ENCODE measurements at regions not wholly inside any gene's neighbourhood (a gene's known extent, or its start where the extent isn't known, plus 50 kb on each side); places are given as distances from the start of the nearest gene placed in this dataset.

DNA sequence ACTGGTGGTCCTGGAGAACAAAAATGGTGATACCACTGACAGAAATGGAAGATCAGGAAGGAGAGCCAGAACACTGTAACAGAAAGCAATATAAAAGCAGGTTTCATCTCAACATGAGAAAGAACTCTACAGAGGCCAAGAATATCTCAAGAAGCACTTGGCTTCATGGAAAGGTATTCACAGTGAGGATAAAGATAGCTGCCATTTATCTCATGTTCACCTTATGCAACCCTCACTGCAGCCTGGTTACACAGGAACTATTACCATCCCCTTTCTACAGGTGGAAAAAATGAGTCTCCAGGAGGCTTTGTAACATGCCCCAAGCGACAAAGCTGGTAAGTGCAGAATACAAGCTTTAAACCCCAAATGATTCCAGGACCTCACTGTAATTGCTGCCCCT lies 606.1 kb upstream of the CADM1 start:
- H3K36me3 ChIP-seq = no peaks in the 10 kb centered on the region
- no peak overlapping the region for H3K27ac ChIP-seq
- no peak for TF ChIP-seq POLR2A (IDR thresholded peaks at IDR 0.05)
- TF ChIP-seq, protein P1, sequence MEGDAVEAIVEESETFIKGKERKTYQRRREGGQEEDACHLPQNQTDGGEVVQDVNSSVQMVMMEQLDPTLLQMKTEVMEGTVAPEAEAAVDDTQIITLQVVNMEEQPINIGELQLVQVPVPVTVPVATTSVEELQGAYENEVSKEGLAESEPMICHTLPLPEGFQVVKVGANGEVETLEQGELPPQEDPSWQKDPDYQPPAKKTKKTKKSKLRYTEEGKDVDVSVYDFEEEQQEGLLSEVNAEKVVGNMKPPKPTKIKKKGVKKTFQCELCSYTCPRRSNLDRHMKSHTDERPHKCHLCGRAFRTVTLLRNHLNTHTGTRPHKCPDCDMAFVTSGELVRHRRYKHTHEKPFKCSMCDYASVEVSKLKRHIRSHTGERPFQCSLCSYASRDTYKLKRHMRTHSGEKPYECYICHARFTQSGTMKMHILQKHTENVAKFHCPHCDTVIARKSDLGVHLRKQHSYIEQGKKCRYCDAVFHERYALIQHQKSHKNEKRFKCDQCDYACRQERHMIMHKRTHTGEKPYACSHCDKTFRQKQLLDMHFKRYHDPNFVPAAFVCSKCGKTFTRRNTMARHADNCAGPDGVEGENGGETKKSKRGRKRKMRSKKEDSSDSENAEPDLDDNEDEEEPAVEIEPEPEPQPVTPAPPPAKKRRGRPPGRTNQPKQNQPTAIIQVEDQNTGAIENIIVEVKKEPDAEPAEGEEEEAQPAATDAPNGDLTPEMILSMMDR (IDR thresholded peaks at IDR 0.05) = no peak
- H3K27me3 ChIP-seq = peaks cover 0 to 3% (median 0%) of the 10 kb centered on the region in 4 donors
- peaks cover 0 to 5% (median 3%) of the 10 kb centered on the region in 3 donors for H3K4me1 ChIP-seq
- H3K4me3 ChIP-seq = no peak overlapping the region
- DNase-seq = no peak
- 83 to 93% methylated on average over 1 of the region's 1 CpG for WGBS, 2 donors
- peaks cover 0 to 8% (median 0%) of the 10 kb centered on the region in 3 donors for H3K9me3 ChIP-seq
- intact Hi-C loops (cut with DNase I) = no loop called here

DNA sequence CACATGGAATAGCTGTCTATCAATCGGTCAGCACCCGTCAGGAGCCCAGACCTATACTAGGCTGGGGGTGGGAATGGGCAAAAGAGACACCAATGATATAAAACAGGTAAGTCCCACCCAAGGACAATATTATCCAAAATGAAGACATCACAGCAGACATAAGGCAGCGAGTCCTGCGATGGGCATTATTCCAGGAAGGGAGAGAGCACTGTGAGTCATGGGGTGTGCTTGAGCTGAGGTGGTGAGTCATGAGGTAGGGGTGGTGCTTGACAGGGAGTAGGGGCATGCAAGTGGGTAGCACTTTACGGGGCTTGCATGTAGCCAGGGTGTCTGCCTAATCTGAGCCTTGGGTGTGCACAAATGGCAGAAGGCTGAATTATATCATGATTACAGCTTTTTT lies 605.0 kb upstream of the CADM1 start:
- peaks cover 0 to 5% (median 3%) of the 10 kb centered on the region in 3 donors for H3K4me1 ChIP-seq
- no peak for TF ChIP-seq POLR2A (IDR thresholded peaks at IDR 0.05)
- TF ChIP-seq, protein P1 (IDR thresholded peaks at IDR 0.05) = no peak
- WGBS, 2 donors = 50 to 57% methylated on average over 5 of the region's 5 CpGs
- H3K9me3 ChIP-seq = peaks cover 0 to 8% (median 0%) of the 10 kb centered on the region in 3 donors
- DNase-seq = no peak
- H3K27me3 ChIP-seq = peaks cover 0 to 3% (median 0%) of the 10 kb centered on the region in 4 donors
- H3K27ac ChIP-seq = no peak overlapping the region
- no peak overlapping the region for H3K4me3 ChIP-seq
- H3K36me3 ChIP-seq = no peaks in the 10 kb centered on the region
- intact Hi-C loops (cut with DNase I) = no loop called here

DNA sequence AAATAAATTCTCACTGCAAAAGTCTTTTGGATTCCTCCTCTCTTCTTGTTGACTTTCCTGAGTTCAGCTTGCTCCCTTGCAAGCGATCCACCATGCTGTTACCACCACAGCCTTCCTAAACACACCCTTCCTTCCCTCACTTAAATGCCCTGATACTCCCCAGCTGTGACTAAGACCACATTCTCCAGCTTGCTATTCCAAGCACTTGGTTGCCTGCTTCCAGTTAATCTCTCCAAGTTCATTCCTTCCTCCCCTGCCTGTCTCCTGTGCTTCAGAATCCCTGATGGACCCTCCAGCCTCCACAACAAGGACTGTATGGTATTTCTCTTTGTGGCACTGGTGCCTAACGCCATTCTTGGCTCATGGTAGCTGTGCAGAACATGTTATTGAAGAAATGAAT lies 603.9 kb upstream of the CADM1 start:
- DNase-seq = no peak
- intact Hi-C loops (cut with DNase I) = no loop called here
- 71 to 89% methylated on average over 1 to 2 of the region's 2 CpGs for WGBS, 2 donors

DNA sequence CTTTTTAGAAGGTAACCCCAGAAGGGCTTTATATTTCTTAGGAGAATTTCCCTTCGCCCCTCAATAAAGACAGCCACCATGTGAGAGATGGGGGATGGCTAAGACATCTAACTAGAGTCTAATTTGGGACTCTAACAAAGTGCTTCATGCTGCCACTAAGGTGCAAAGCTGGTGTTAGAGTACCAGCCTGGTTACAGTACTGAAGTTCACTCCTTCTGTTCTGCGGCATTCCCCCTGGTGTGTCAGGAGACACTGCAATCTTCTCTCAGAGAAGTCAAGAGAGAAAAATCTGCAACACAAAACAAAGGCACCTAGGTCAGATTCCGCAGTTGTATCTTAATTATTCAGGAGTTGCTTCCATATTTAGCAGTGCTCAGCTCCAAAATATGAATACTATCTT lies 603.0 kb upstream of the CADM1 start:
- TF ChIP-seq POLR2A (IDR thresholded peaks at IDR 0.05) = no peak
- TF ChIP-seq, protein P1 (IDR thresholded peaks at IDR 0.05) = no peak
- Histone ChIP-seq H3K4me3 (no peak overlapping the region), H3K27me3 (peaks cover 0 to 3% (median 0%) of the 10 kb centered on the region in 4 donors), H3K9me3 (no peaks in the 10 kb centered on the region), H3K36me3 (no peaks in the 10 kb centered on the region), H3K4me1 (peaks cover 0 to 3% (median 0%) of the 10 kb centered on the region in 3 donors), H3K27ac (no peak overlapping the region)
- intact Hi-C loops (cut with DNase I) = no loop called here
- no peak for DNase-seq
- 54 to 82% methylated on average over 1 to 3 of the region's 3 CpGs for WGBS, 2 donors

More for the DNA sequence above, 603.9 kb upstream of the CADM1 start:
- Histone ChIP-seq H3K4me1 (peaks cover 0 to 5% (median 3%) of the 10 kb centered on the region in 3 donors), H3K27ac (no peak overlapping the region), H3K9me3 (peaks cover 0 to 2% (median 0%) of the 10 kb centered on the region in 3 donors), H3K36me3 (no peaks in the 10 kb centered on the region), H3K4me3 (no peak overlapping the region), H3K27me3 (peaks cover 0 to 3% (median 0%) of the 10 kb centered on the region in 4 donors)
- TF ChIP-seq, protein P1 (IDR thresholded peaks at IDR 0.05) = no peak
- TF ChIP-seq POLR2A (IDR thresholded peaks at IDR 0.05) = no peak

DNA sequence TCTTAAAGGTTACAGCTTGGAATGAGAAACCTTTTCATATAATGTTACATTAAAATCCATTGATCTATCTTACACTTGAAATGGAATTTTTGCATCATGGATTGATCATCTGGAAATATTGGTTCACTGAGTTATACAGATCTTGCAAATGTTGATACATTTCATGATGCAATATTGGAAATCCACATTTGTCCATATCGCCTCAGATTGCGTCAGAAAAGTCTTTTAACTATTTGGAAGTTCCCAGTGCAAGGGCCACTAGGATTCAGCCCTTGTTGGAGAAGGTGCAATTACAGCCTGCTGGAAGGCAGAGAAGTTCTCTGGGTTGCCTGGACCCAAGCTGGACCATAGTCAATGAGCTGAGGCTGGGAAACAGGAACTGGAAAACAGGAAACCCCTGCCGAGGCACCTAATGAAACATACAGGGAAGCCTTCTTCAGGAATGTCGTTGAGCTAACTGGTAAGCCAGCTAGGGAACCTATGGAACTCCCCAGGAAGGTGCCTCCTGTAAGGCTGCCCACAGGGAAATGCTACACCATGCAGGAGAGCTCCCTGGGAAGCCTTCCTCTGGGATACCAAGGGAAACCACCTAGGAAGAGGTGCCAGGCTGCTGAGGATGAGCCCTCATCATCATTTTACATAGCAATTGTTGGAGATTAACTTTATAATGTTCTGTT lies 600.4 kb upstream of the CADM1 start:
- no peaks in the 10 kb centered on the region for H3K36me3 ChIP-seq
- WGBS, 2 donors = 71 to 85% methylated on average over 2 to 4 of the region's 4 CpGs
- intact Hi-C loops (cut with DNase I) = no loop called here
- no peak overlapping the region for H3K27ac ChIP-seq
- H3K9me3 ChIP-seq = no peaks in the 10 kb centered on the region
- H3K27me3 ChIP-seq = peaks cover 0 to 3% (median 0%) of the 10 kb centered on the region in 4 donors
- no peak overlapping the region for H3K4me3 ChIP-seq
- H3K4me1 ChIP-seq = peaks cover 0 to 3% (median 0%) of the 10 kb centered on the region in 3 donors
- TF ChIP-seq, protein P1 (IDR thresholded peaks at IDR 0.05) = no peak
- no peak for TF ChIP-seq POLR2A (IDR thresholded peaks at IDR 0.05)
- DNase-seq = no peak

All from esophagus squamous epithelium (tissue), 5 donors.